ENCODE measurements at regions not wholly inside any gene's neighbourhood (a gene's known extent, or its start where the extent isn't known, plus 50 kb on each side); places are given as distances from the start of the nearest gene placed in this dataset.

DNA sequence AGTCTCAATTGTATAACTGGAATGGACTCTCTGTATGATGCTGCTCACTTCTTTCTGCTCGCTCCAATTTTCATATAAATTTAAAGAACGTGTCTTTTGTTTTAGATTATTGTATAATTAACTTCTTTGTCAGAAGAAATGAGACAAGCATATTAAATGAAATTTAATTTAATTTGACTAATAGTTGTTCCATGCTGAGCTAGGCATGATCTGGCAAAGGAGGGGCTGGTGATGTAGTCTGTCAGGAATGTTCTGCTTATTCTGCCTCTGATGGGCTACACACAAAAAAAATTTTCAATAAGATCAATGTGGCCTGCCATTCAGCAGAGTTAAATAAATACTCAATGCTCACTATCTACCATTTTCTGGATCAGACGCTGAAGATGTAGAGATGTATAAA, 208.4 kb upstream of the CD96 start:
- Histone ChIP-seq H3K27ac (ENCODE audit: insufficient read length, low read depth, low read length) (no peak overlapping the region), H3K9me3 (ENCODE audit: control insufficient read depth, low read depth, low read length) (no peaks in the 10 kb centered on the region), H4K5ac (ENCODE audit: insufficient read length, low read depth, low read length) (no peak overlapping the region), H3K9ac (ENCODE audit: extremely low read depth, insufficient read length, low read length) (no peak overlapping the region), H3K14ac (ENCODE audit: insufficient read depth, low read length) (no peak overlapping the region), H2BK12ac (ENCODE audit: insufficient read length, low read depth, low read length) (no peak overlapping the region), H3K79me1 (ENCODE audit: insufficient read depth, low read depth, low read length, poor library complexity, severe bottlenecking) (no peaks in the 10 kb centered on the region), H2BK20ac (ENCODE audit: low read depth, low read length, poor library complexity, severe bottlenecking) (no peak overlapping the region), H3K4ac (ENCODE audit: low read depth, low read length) (no peak overlapping the region), H3K56ac (ENCODE audit: insufficient read length, low read depth, low read length) (no peak overlapping the region), H3K79me2 (ENCODE audit: insufficient read depth, low read length) (no peaks in the 10 kb centered on the region), H4K91ac (ENCODE audit: insufficient read length, low read depth, low read length) (no peak overlapping the region), H3K4me2 (ENCODE audit: insufficient read depth, insufficient read length, low read length) (no peak overlapping the region), H3K23me2 (ENCODE audit: insufficient read length, low read depth, low read length, poor library complexity, severe bottlenecking) (no peaks in the 10 kb centered on the region), H2BK15ac (ENCODE audit: low read depth, low read length) (no peak overlapping the region), H2AK5ac (ENCODE audit: insufficient read length, low read length) (no peak overlapping the region), H3K4me1 (ENCODE audit: insufficient read depth, low read length) (no peaks in the 10 kb centered on the region), H2BK120ac (ENCODE audit: low read depth, low read length, poor library complexity, severe bottlenecking) (no peak overlapping the region), H4K8ac (replicated peaks; ENCODE audit: insufficient read length, low read depth, low read length) (no peak overlapping the region), H3K18ac (ENCODE audit: insufficient read length, low read depth, low read length) (no peak overlapping the region), H2BK5ac (ENCODE audit: insufficient read length, low read length) (no peak overlapping the region), H4K20me1 (ENCODE audit: control insufficient read depth, insufficient read depth, insufficient read length) (no peaks in the 10 kb centered on the region), H2AFZ (ENCODE audit: low read length) (no peak overlapping the region), H3K23ac (ENCODE audit: insufficient read length, low read depth, low read length) (no peak overlapping the region), H3K27me3 (ENCODE audit: insufficient read depth, low read length) (no peaks in the 10 kb centered on the region; the same call in 1 of the 2 replicates), H3T11ph (ENCODE audit: low read length) (no peak overlapping the region)
- no CpG with 5 or more reads among the region's 3 CpGs for WGBS (ENCODE audit: extremely low coverage, insufficient read length, low lambda C conversion rate)
- no peak for DNase-seq
- Mint-ChIP-seq H3K4me3 (no peak overlapping the region), H3K27ac (no peak overlapping the region), H3K27me3 (ENCODE audit: low read depth) (peaks cover 23% of the 10 kb centered on the region), H3K36me3 (ENCODE audit: insufficient read depth in 1 of 3, low read depth in 3 of 3) (peaks cover 0 to 4% (median 2%) of the 10 kb centered on the region in 3 experiments; a peak in 1 of 7 replicates), H3K4me1 (peaks cover 8 to 10% of the 10 kb centered on the region in 2 experiments), H3K9me3 (peaks cover 2% of the 10 kb centered on the region in 2 experiments; a peak in 2 of 5 replicates)
- TF ChIP-seq, protein P1, sequence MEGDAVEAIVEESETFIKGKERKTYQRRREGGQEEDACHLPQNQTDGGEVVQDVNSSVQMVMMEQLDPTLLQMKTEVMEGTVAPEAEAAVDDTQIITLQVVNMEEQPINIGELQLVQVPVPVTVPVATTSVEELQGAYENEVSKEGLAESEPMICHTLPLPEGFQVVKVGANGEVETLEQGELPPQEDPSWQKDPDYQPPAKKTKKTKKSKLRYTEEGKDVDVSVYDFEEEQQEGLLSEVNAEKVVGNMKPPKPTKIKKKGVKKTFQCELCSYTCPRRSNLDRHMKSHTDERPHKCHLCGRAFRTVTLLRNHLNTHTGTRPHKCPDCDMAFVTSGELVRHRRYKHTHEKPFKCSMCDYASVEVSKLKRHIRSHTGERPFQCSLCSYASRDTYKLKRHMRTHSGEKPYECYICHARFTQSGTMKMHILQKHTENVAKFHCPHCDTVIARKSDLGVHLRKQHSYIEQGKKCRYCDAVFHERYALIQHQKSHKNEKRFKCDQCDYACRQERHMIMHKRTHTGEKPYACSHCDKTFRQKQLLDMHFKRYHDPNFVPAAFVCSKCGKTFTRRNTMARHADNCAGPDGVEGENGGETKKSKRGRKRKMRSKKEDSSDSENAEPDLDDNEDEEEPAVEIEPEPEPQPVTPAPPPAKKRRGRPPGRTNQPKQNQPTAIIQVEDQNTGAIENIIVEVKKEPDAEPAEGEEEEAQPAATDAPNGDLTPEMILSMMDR (conservative IDR thresholded peaks at IDR 0.05), result no peak
